GM19452 (cell line): ENCODE measurements at regions not wholly inside any gene's neighbourhood (a gene's known extent, or its start where the extent isn't known, plus 50 kb on each side); places are given as distances from the start of the nearest gene placed in this dataset.

ENCODE experiments used
- ATAC-seq: cut with Tn5 transposase; IDR thresholded peaks from one replicate; pipeline ENCODE4 v1.9.1; 2021; ENCODE audit not compliant: unreplicated experiment

DNA sequence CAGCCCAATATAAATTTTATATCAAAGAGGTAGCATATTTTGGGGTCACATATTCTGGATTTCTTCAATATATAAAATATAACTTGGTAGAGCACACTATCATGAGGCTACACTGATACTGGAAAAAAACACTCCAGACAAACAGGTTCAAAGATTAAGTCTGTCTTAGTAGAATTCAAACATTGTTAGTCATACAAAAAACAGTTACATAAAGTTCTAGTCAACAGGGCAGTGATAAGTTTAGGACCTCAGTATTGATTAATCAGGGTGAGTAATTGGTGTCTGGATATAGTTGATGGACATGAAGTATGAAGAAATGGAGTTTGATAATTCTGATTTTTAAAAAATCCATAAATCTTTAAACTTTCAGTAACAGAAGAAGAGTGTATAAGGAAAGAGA is 1291.3 kb downstream of the FSTL5 start:
- ATAC-seq = no peak

DNA sequence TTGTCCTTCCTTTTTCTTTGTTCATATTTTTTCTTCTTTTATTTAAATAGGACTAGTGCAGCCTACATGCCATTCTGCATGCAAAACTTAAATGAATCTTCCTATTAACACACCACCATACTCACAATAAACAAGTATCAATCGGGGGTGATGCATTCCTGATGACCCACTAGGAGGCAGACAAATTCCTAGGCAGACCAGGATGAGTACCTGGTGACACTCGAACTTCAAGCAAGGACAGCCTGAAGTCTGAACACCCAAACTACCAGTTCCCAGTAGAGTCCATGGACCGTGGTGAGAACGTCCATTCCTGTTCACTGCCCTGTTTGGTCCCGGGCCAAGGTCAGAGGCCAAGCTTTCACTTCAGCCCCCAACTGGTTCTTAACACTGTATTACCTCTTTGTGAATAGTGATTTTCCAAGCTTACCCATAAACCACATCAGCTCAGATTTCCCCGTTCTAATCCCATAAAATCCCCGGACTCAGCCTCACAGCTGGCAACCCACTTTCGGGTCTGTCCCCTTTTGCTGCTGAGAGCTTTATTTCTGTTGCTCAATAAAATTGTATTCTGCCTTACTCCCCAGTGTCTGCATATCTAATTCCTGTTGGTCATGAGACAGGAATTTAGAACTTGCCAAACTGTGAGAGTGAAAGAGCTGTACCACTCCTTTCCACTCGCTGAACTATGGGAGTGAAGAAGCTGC is 1286.6 kb downstream of the FSTL5 start:
- ATAC-seq = no peak

DNA sequence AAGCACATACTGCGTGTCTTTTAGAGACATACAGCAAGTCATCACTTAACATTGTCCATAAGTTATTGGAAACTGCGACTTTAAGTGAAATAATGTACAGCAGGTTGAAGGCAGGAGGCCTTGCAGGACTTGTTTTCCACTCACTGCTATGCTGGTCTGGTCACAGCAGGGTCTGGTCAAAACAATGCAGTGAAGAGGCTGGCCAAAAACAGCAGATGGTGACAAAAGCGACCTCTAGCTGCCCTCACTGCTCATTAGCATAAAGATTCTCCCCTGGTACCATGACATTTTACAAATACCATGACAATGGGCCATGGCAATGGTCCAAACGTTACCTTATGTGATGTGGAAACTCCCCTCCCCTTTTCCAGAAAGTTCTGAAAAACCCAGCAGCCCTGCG is 1283.6 kb downstream of the FSTL5 start:
- no peak for ATAC-seq

DNA sequence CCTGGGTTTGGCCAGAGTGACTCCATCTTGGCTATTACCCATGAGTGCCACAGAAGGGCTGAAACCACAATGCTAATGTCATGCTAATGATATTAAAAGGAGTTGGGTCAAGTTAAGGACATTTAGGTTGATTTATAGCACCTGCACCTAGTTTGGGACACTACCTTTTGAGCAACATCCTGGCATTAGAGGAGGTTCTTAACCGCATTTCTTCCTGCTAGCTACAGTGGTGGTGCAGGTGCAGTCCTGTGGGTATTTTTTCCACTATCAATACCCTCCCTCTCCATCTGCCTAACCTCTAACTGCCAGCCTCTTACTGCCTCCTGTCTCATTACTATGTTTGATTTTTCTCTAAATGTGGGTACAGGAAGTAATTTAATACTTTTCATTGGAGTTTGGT is 1276.1 kb downstream of the FSTL5 start:
- ATAC-seq = no peak

DNA sequence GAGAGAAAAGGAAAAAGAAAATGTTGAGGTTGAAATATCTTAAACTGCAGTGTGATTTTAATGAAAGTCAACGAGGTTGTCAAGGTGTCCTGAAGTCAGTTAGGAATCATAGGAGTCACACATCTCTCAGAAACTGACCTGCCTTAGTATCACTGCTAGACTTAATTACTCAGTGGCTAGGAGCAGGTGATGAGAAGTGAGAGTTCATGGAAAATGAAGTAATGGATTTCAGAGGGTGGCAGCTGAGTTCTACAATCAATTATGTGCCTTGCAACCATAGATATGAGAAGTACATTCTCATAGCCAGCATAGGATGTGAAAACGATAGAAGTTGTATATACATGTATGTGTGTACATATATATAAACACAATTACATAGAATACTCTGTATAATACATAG is 1269.7 kb downstream of the FSTL5 start:
- no peak for ATAC-seq

DNA sequence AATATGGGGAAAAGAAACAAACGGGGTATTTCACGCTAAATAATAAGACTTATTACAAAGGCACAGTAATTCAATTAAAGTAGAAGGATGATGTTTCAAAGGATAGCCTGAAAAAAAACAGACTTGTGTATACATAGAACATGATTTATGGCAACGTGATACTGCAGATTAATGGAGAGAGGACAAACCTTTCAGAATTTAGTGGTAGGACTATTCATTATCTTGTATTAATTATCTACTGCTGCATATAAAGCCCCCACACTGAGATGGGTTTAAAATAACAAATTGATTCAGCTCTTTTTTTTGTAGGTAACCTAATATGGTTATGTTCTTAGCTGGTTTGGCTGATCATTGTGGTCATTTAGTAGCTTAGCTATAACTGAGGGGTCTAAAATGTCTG is 1269.0 kb downstream of the FSTL5 start:
- ATAC-seq = no peak

DNA sequence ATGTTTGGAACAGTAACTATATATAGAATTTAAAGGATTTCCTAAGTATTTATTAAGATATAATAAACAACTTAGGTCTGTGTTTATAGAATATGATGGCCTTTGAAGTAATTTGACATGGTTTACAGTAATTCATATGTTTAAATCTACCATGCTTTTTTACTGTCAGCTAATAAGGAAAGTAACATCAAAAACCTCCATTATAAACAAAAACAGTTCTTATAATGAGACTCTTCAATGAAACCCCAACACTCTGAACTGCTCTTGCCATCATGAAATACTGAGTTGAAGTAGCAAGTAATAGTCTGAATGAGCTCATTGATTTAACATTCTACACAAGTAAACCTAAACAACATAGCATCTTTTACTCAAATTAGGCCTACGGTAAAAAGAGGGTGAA is 1236.5 kb downstream of the FSTL5 start:
- no peak for ATAC-seq

DNA sequence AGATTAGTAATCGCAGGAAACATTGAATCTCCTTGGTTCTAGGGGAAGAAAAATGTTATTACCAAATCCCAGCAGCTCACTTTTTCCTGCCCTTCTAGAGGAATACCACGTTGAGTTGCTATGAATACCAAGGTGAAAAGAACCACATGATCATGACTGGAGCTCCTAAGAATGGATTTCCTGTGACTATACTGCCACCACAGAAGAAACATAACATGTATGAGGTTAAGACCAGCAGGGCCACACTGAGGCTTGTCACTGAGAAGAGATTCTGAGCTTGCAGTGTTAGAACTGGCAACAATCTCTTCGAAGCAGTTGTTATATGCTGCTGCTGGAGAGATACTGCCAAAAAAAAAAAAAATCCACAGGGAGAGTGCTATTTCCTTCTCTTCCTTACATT is 1235.3 kb downstream of the FSTL5 start:
- ATAC-seq = no peak

DNA sequence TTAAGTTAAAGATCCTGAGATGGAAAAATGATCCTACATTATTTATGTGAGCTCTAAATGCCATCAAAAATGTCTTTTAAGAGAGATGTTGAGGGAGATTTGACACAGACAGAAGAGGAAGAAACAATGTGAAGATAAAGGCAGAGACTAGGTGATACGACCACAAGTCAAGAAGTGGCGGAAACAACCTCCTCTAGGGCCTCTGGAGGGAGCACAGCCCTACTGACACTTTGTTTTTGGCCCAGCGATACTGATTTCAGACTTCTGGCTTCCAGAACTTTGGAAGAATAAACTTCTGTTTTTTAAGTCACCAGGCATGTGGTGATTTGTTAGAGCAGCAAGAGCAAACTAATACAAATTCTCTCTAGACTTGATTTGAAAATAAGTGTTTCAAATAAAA is 1216.1 kb downstream of the FSTL5 start:
- ATAC-seq = no peak

DNA sequence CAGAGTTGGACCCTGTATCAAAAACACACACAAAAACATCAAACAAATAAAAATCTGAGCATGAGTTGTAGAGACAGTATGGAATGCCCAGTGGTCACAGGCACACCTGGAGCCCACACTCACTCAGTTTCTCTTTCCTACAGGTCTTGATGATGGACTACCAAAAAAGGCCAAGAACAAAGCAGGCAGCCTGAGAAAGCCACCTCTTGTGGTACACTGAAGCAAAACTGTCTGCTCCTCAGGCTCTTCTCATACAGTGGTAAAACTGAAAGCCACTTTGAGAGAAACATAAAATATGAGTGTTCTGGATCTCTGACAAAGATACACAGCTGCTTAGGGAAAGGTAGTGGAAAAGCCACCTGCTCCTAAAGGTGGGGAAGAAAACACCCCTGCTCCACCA is 1206.9 kb downstream of the FSTL5 start:
- no peak for ATAC-seq

DNA sequence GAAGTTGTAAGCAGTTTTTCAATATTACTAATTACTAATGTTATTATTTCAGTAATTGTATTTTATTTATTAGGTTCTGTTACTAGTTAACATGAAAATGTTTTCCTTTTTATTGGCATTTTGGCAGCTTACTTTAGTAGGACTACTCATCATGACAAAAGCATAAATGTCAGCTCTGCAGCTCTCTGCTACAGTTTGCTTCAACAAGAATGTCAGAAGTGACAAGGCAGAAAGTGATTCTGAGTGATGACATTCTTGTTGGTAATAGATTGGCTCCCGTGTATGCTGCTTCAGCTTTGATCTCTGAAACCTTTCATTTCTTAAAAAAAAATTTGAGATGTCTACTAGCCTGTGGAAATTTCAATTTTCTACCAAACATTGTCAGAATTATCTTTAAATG is 1193.9 kb downstream of the FSTL5 start:
- ATAC-seq = no peak

DNA sequence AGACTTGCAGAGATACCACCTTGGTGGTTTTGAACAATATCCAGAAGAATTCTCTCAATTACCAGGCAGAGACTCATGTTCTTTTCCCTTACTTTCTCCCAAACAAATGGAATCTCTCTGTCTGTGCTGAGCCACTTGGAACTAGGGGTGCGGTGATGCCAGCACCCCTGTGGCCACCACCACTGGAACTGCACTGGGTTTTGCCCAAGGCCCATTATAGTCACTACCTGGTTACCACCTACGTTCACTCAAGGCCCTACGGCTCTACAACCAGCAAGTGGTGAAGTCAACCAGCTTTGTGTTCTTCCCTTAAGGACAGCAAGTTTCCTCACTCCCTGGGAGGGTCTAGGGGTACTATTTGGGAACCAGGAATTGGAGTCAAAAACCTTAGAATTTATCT is 1183.7 kb downstream of the FSTL5 start:
- no peak for ATAC-seq

DNA sequence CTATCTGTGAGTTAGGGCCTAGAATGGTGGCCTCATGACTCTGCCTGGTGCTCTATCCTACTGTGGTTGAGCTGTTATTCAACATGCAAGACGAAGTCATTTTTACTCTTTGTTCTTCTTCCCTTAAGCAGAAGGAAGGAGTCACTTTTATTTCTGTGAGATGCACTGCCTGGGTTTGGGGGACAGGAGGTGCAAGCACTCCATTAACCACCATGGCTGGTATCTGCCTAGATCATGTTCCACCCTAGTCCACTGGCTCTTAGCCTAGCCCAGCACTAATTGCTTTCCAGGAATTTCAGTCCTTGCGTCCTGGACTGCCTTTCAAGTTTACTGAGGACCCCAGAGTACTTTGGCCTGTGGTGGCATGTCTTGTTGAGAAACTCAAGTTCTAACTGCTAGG is 1182.7 kb downstream of the FSTL5 start:
- no peak for ATAC-seq

DNA sequence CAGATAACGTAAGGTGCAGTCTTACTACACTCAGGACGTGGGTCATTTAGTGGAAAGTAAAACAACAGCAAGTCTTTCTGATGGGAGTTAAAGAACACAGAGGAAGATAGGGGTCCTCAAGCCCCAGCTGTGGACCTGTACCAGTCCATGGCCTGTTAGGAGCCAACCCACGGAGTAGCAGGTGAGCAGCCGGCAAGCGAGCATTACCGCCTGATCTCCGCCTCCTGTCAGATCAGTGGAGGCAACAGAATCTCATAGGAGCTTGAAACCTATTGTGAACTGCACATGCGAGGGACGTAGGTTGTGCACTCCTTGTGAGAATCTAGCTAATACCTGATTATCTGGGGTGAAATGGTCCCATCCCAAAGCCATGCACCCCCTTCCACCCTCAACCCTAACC is 1180.8 kb downstream of the FSTL5 start:
- no peak for ATAC-seq

DNA sequence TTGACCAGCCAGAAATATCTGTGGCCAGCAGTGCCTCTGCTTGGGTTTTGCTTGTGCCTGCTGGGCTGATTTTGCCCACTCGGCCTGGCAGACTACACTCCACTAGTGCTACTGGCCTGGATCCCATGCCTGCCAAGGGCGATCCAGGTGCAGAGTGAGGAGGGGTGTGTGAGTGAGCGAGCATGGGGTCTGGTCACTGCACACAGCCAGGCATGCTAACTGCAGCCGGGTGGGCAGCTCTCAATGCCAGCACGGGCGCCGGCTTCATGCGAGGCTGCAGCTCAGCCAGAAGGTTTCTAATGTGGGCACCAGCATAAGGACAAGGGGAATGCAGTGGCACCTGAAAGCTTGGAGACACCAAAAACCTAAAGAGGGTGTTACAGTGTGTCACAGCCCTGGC is 1161.4 kb downstream of the FSTL5 start:
- no peak for ATAC-seq

DNA sequence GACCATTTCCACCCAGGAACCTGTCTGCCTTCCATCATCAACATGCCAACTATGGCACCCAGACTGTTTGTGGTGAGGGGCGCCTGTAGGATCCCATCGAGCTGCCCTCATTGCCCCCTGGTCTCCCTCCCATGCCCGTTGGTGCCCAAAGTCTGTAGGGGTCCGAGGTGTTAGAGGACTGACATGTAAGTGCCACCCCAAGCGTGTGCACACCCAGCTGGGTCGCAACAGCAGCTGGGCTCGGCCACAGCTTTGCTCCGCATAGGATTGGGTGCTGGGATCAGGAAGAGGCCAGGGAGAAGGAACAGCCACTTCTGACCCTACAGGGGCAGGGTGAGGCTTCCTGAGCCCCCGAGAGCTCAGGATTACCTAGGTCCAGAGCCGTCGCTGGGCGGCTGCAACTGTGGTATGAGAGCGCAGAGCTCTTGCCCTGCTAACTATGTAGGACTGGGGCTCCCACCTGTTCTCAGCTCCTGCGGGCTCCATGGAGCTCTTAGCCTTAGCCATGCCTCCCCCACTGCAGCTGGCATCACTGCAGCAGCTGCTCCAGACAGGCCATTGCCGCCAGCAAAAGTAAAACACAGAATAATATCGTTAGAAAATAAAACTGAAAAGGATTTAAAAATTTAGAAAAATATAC is 1160.3 kb downstream of the FSTL5 start:
- ATAC-seq = no peak

DNA sequence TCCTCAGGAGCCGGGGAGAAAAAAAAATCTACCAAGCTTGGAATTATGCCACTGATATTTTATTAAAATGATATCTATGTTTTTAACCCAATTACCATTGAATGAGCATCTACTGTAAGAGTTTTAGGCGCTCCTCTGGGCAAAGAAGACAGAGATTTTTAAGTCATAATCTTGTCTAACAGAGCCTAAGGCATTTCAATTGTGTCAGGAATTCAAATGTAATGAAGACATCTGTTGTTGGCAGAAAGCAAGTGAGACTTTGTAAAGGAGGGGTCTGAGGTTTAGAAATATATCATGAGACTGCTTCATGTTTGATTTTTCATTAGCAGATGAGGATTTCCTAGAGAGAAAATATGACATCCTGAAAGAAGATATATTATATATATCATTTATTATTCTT is 1158.1 kb downstream of the FSTL5 start:
- no peak for ATAC-seq

DNA sequence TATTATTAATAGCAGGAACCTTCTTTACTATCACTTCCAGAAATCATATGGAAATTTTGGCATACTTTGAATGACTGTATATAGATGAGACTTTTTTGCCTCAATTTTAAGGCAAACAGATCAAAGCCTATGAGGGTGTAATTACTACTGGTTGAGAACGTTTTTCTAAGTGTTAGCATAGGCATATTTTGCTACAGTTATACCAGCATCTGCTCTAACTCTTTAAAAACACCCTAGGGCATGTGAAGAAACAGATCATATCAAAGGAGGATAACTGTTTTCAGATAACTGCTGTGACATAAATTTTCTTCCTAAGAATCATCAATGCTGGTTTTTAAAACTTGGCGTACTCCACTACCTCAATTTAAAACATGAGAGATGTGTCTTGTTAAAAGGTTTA is 1155.3 kb downstream of the FSTL5 start:
- no peak for ATAC-seq

DNA sequence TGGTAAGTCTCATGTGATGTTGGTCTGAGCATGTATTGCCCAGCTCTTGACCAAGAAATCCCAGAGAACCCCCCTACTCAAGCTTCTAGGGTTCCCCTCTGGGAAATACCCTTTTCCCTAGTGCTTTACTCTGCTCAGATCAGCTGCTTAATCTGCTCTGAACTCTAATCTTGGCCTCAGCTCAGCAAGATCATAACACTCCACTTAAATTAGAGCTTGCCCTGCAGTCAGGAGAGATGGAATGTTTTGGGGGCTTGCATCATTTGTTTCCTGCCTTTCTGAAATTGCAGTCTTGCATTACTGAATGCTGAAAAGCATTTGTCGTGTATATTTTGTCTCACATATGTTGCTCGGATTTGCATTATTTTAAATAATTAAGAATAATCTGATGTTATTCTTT is 1153.6 kb downstream of the FSTL5 start:
- no peak for ATAC-seq
